ENCODE measurements at regions not wholly inside any gene's neighbourhood (a gene's known extent, or its start where the extent isn't known, plus 50 kb on each side); places are given as distances from the start of the nearest gene placed in this dataset.

- Histone ChIP-seq H3K36me3 (ENCODE audit: insufficient read depth) (no peaks in the 10 kb centered on the region), H3K79me2 (ENCODE audit: insufficient read depth, low read depth) (no peaks in the 10 kb centered on the region), H2AFZ (ENCODE audit: low read depth) (no peak overlapping the region), H3K4me1 (ENCODE audit: low read depth, poor library complexity, severe bottlenecking) (peaks cover under 1% of the 10 kb centered on the region), H3K4me2 (no peak overlapping the region), H3K9ac (no peak overlapping the region), H3K27me3 (ENCODE audit: insufficient read depth, low read depth) (no peaks in the 10 kb centered on the region), H3K27ac (no peak overlapping the region), H3K4me3 (IDR thresholded peaks at IDR 0.05; ENCODE audit: insufficient read depth, low read depth, low read length) (no peak overlapping the region), H4K20me1 (ENCODE audit: insufficient read depth) (no peaks in the 10 kb centered on the region)
- no peak for TF ChIP-seq CTCF (conservative IDR thresholded peaks at IDR 0.05; ENCODE audit: low read depth, low read length)
These were observed 178.3 kb downstream of the SUCNR1 start for GRCh38 chr3:152051501-152052404.

GRCh38 chr3:152053866-152054265, 180.4 kb downstream of the SUCNR1 start:
- Histone ChIP-seq H3K36me3 (ENCODE audit: insufficient read depth) (no peaks in the 10 kb centered on the region), H3K4me1 (ENCODE audit: low read depth, poor library complexity, severe bottlenecking) (peaks cover 7% of the 10 kb centered on the region), H3K27me3 (ENCODE audit: insufficient read depth, low read depth) (no peaks in the 10 kb centered on the region), H3K4me2 (no peak overlapping the region), H2AFZ (ENCODE audit: low read depth) (no peak overlapping the region), H4K20me1 (ENCODE audit: insufficient read depth) (no peaks in the 10 kb centered on the region), H3K4me3 (IDR thresholded peaks at IDR 0.05; ENCODE audit: insufficient read depth, low read depth, low read length) (no peak overlapping the region), H3K27ac (no peak overlapping the region), H3K79me2 (ENCODE audit: insufficient read depth, low read depth) (no peaks in the 10 kb centered on the region), H3K9ac (no peak overlapping the region)
- no peak for TF ChIP-seq CTCF (conservative IDR thresholded peaks at IDR 0.05; ENCODE audit: low read depth, low read length)

- Histone ChIP-seq H3K4me1 (ENCODE audit: low read depth, poor library complexity, severe bottlenecking) (peaks cover 7% of the 10 kb centered on the region), H4K20me1 (ENCODE audit: insufficient read depth) (no peaks in the 10 kb centered on the region), H3K27ac (no peak overlapping the region), H2AFZ (ENCODE audit: low read depth) (no peak overlapping the region), H3K9ac (no peak overlapping the region), H3K36me3 (ENCODE audit: insufficient read depth) (no peaks in the 10 kb centered on the region), H3K27me3 (ENCODE audit: insufficient read depth, low read depth) (no peaks in the 10 kb centered on the region), H3K79me2 (ENCODE audit: insufficient read depth, low read depth) (no peaks in the 10 kb centered on the region), H3K4me2 (no peak overlapping the region), H3K4me3 (IDR thresholded peaks at IDR 0.05; ENCODE audit: insufficient read depth, low read depth, low read length) (no peak overlapping the region)
- TF ChIP-seq CTCF (conservative IDR thresholded peaks at IDR 0.05; ENCODE audit: low read depth, low read length), result no peak
These were observed 180.9 kb downstream of the SUCNR1 start for GRCh38 chr3:152054315-152054714.

GRCh38 chr3:152056073-152056472, 182.6 kb downstream of the SUCNR1 start:
- Histone ChIP-seq H3K27me3 (ENCODE audit: insufficient read depth, low read depth) (no peaks in the 10 kb centered on the region), H3K4me2 (no peak overlapping the region), H3K4me3 (IDR thresholded peaks at IDR 0.05; ENCODE audit: insufficient read depth, low read depth, low read length) (no peak overlapping the region), H3K27ac (no peak overlapping the region), H3K36me3 (ENCODE audit: insufficient read depth) (no peaks in the 10 kb centered on the region), H2AFZ (ENCODE audit: low read depth) (no peak overlapping the region), H3K79me2 (ENCODE audit: insufficient read depth, low read depth) (no peaks in the 10 kb centered on the region), H3K9ac (no peak overlapping the region), H4K20me1 (ENCODE audit: insufficient read depth) (no peaks in the 10 kb centered on the region), H3K4me1 (ENCODE audit: low read depth, poor library complexity, severe bottlenecking) (peaks cover 7% of the 10 kb centered on the region)
- no peak for TF ChIP-seq CTCF (conservative IDR thresholded peaks at IDR 0.05; ENCODE audit: low read depth, low read length)

Data from KMS-11 (cell line).